GM20000 (cell line): ENCODE measurements at regions not wholly inside any gene's neighbourhood (a gene's known extent, or its start where the extent isn't known, plus 50 kb on each side); places are given as distances from the start of the nearest gene placed in this dataset.

Experiments used
- DNase-seq: peaks from one replicate; pipeline ENCODE4 v3.0.0; 2012; ENCODE audit warnings: low spot score
- TF ChIP-seq, protein P1 (sequence below): IDR thresholded peaks from 2 replicates; pipeline ENCODE4 v1.5.1; 2012; ENCODE audit warnings: mild to moderate bottlenecking, control low read depth; ENCODE audit errors: extremely low read depth, missing control alignments

DNA sequence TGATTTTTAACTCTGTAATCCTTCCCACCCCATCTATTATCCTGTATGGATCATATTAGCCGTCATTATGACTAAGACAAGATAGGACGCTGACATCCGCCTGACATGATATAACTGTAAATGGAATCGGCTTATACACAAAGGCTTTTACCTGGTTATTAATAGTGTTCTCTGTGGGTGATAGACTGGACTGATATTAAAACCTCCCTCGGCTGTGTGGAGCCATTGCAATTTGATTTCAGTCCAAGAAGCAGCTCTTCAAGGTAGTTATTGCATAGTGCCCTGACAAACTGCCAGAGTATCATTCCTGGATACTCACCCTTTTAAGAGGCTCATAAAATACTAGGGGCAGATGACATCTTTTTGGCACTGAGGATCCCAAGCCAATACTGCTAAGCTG, 226.1 kb upstream of the HNRNPA3 start:
- DNase-seq = no peak
- TF ChIP-seq, protein P1, sequence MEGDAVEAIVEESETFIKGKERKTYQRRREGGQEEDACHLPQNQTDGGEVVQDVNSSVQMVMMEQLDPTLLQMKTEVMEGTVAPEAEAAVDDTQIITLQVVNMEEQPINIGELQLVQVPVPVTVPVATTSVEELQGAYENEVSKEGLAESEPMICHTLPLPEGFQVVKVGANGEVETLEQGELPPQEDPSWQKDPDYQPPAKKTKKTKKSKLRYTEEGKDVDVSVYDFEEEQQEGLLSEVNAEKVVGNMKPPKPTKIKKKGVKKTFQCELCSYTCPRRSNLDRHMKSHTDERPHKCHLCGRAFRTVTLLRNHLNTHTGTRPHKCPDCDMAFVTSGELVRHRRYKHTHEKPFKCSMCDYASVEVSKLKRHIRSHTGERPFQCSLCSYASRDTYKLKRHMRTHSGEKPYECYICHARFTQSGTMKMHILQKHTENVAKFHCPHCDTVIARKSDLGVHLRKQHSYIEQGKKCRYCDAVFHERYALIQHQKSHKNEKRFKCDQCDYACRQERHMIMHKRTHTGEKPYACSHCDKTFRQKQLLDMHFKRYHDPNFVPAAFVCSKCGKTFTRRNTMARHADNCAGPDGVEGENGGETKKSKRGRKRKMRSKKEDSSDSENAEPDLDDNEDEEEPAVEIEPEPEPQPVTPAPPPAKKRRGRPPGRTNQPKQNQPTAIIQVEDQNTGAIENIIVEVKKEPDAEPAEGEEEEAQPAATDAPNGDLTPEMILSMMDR = no peak

GRCh38 chr2:176991411-176991810, 221.2 kb upstream of the HNRNPA3 start:
- no peak for DNase-seq
- TF ChIP-seq, protein P1 = no peak

DNA sequence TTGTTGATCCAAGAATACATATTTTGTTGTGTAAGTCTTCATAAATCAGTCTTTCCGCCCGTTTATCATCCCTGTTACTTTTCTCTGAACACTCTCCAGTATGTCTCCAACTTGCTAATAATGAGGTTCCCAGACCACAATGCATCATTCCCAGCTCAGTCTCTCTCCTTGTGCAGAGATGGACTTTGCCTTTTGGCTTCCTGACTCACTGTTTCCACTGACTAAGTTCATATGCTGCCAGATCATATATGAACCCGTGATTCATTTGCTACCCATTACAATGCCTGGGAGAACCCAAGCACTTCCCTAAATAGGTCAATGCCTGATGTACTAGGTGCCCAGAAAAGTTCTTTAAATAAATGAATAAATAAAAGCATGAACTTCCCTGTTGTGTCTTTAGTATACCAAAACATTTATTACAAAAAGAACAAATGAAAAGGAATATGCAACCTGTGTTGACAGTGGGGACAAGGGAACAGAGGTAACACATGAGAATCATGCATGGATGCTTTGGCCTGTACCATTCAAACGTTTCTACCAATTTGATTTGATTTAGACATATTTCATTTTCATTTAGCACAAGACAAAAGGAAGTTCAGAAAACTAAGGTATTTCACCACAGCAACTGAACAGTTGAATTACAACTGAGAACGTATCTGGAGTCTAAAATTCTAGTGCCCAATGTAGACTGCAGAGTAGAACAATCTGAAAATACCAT, 215.4 kb upstream of the HNRNPA3 start:
- peak; percentile 36 for DNase-seq

GRCh38 chr2:176997792-176998169, 214.8 kb upstream of the HNRNPA3 start:
- TF ChIP-seq, protein P1 = no peak
- DNase-seq = no peak

More for the DNA sequence above, 215.4 kb upstream of the HNRNPA3 start:
- TF ChIP-seq, protein P1 = no peak

DNA sequence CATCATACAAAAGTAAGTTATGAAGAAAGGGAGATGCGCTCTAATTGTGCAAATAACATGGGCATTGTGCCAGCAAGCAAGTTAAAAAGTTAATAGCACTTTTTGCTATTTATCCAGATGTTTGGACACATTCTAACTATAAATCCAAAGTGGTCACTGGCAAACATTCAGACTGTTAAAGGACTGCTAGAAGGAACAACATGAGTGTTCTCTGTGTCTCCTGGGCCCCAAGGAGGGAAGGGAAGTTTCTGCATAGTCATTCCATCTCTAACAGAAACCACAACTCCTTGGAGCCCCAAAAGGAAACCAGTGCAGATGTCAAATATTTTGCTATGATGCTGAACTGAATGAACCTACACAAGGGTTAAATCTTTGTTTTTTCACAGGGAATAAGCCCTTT, 213.3 kb upstream of the HNRNPA3 start:
- TF ChIP-seq, protein P1 = no peak
- peak; percentile 38 for DNase-seq

DNA sequence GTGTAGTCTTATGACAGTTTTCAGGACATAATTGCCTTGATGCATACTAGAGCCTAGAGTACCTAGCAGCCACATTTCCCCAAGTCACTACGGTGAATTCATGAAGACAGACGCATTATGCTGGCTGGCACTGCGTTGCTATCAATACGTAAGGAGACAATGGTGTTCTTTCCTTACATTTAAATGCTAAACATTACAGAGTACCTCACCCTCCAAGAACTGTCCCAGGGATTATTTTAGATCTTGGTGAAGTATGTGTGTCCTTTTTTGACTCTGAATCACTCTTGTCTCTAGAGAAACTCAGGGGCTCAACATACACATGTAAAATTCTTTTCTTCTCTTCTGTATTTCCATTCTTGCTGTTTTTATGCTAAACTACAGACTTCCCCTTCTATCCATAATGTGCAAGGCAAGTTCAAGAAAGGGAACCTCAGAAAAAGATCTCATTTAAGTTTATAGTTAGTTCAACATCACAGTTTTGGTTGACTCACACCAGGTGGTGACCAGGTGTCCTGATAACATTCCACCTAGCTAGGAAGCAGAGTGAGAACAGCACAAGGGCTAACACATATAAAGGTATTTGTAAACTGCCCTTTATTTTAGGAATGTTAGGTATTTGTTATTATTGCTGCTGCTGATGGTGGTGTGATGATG, 212.4 kb upstream of the HNRNPA3 start:
- DNase-seq = no peak

DNA sequence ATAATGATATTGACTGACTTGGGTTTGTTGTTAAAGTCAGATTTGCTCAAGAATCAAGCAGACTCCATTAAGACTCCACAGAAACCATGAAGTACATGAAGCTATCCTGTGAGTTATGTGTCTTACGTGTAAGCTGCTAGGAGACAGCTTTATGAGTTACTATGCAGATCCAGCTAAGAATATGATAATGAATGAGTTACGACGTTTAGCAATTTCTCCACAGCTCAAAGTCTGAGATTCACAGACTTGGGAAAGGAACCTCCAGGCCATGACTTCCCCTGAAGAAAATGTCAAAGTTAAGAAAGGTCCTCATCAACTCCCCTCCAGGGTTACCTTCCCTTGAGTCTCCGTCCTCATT, 211.9 kb upstream of the HNRNPA3 start:
- no peak for DNase-seq
- TF ChIP-seq, protein P1 = no peak

More for the DNA sequence above, 212.4 kb upstream of the HNRNPA3 start:
- TF ChIP-seq, protein P1 = no peak
